HL-60 (cell line): ENCODE measurements at regions not wholly inside any gene's neighbourhood (a gene's known extent, or its start where the extent isn't known, plus 50 kb on each side); places are given as distances from the start of the nearest gene placed in this dataset.

Experiments
- DNase-seq, 2 experiments: peaks; one replicate each; pipeline ENCODE4 v3.0.0-alpha.2; 2010 to 2020; ENCODE audit warnings: low read depth in 1 of 2, low spot score in 1 of 2
- H3K27ac ChIP-seq: fragments of 250-450 bp; sonication (Bioruptor Pico); replicated peaks from 2 replicates; pipeline ENCODE4 v1.5.1; 2020; ENCODE audit warnings: mild to moderate bottlenecking, moderate library complexity
- H3K27me3 ChIP-seq: fragments of 250-450 bp; sonication (Bioruptor Pico); 2 replicates; pipeline ENCODE4 v1.5.1; 2021; ENCODE audit warnings: mild to moderate bottlenecking, moderate library complexity; ENCODE audit not compliant: insufficient read depth, poor library complexity, severe bottlenecking
- H3K4me3 ChIP-seq: replicated peaks from 2 replicates; pipeline ENCODE4 v1.5.1; 2011; ENCODE audit warnings: mild to moderate bottlenecking, control low read depth, low read length; ENCODE audit not compliant: insufficient read depth
- CTCF ChIP-seq: IDR thresholded peaks from one replicate; pipeline ENCODE4 v1.5.1; 2011; ENCODE audit warnings: low read length, control low read depth, inconsistent platforms; ENCODE audit not compliant: insufficient read depth
- GABPA ChIP-seq: IDR thresholded peaks from 2 replicates; pipeline ENCODE4 v1.6.1; 2012; ENCODE audit warnings: low read depth
- POLR2AphosphoS5 ChIP-seq: IDR thresholded peaks from 2 replicates; pipeline ENCODE4 v1.6.1; 2012; ENCODE audit warnings: low read depth
- REST ChIP-seq: IDR thresholded peaks from 2 replicates; pipeline ENCODE4 v1.6.1; 2012; ENCODE audit warnings: low read depth; ENCODE audit not compliant: insufficient replicate concordance
- SPI1 ChIP-seq: IDR thresholded peaks from 2 replicates; pipeline ENCODE4 v1.6.1; 2012; ENCODE audit warnings: low read depth, mild to moderate bottlenecking, borderline replicate concordance

GRCh38 chr4:54879576-54879975 lies 221.8 kb downstream of the KIT start:
- Histone ChIP-seq H3K4me3 (no peak overlapping the region), H3K27me3 (no peaks in the 10 kb centered on the region), H3K27ac (no peak overlapping the region)
- DNase-seq: no peak
- TF ChIP-seq GABPA: no peak

- DNase-seq: no peak
- no peaks in the 10 kb centered on the region for H3K27me3 ChIP-seq
- TF ChIP-seq SPI1: no peak
- TF ChIP-seq POLR2AphosphoS5: no peak
- TF ChIP-seq GABPA: no peak
- no peak for TF ChIP-seq REST
- no peak for TF ChIP-seq CTCF
- no peak overlapping the region for H3K27ac ChIP-seq
- no peak overlapping the region for H3K4me3 ChIP-seq
Measured at GRCh38 chr4:54877006-54877405, 219.2 kb downstream of the KIT start.

- TF ChIP-seq SPI1: no peak
- TF ChIP-seq REST: no peak
- TF ChIP-seq CTCF: no peak
- TF ChIP-seq GABPA: no peak
- no peak for TF ChIP-seq POLR2AphosphoS5
- no peaks in the 10 kb centered on the region for H3K27me3 ChIP-seq
Measured at GRCh38 chr4:54872261-54872660, 214.5 kb downstream of the KIT start.

GRCh38 chr4:54863571-54864255 lies 206.0 kb downstream of the KIT start:
- no peaks in the 10 kb centered on the region for H3K27me3 ChIP-seq
- no peak overlapping the region for H3K4me3 ChIP-seq
- H3K27ac ChIP-seq: no peak overlapping the region
- TF ChIP-seq REST (no peak), CTCF (no peak), GABPA (no peak), SPI1 (no peak), POLR2AphosphoS5 (no peak)
- DNase-seq: no peak

More at GRCh38 chr4:54872261-54872660, 214.5 kb downstream of the KIT start:
- H3K27ac ChIP-seq: no peak overlapping the region
- DNase-seq: no peak
- no peak overlapping the region for H3K4me3 ChIP-seq
